ENCODE measurements at regions not wholly inside any gene's neighbourhood (a gene's known extent, or its start where the extent isn't known, plus 50 kb on each side); places are given as distances from the start of the nearest gene placed in this dataset.

- TF ChIP-seq GATA2 (IDR thresholded peaks at IDR 0.05; ENCODE audit: low read depth, low read length) (no peak), GATA3 (IDR thresholded peaks at IDR 0.05; ENCODE audit: low read depth, low read length) (no peak)
These were observed 134.0 kb upstream of the SEMA3A start for GRCh38 chr7:84328571-84328970.

Data from SH-SY5Y (cell line).